COR-L47 (cell line): ENCODE measurements at regions not wholly inside any gene's neighbourhood (a gene's known extent, or its start where the extent isn't known, plus 50 kb on each side); places are given as distances from the start of the nearest gene placed in this dataset.
"Not testable (repeated sequence)": the region's sequence is repeated elsewhere in the genome, so short reads cannot be mapped to it uniquely, and the experiment has no call there.

Source experiments
- DNase-seq: peaks from one replicate; lab custom pipeline; 2025; lab: John Stamatoyannopoulos, UW

- no peak for DNase-seq
Measured at GRCh38 chr18:1668279-1668678, 763.6 kb downstream of the ADCYAP1 start.

- not testable (repeated sequence) for DNase-seq
Measured at GRCh38 chr18:1671710-1672109, 767.0 kb downstream of the ADCYAP1 start.

DNA sequence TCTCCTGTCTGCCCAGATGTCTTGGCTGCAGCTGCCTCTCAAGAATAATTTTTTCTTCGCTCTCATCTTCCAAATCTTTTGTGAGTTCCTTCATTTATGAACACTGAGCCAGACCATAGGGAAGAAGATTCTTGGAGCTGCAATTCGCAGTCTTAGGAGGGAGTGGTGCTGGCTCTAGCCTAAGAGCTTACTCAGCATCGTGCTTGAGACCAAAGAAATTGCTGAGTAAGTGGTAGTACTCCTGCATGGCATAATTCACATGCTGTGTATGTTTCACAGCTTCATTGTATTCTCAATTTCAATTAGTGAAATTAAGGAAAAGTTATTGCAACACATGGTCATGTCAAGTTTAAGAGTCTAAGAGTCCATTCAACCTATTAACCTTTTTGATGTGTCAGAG, 771.7 kb downstream of the ADCYAP1 start:
- DNase-seq = no peak

DNA sequence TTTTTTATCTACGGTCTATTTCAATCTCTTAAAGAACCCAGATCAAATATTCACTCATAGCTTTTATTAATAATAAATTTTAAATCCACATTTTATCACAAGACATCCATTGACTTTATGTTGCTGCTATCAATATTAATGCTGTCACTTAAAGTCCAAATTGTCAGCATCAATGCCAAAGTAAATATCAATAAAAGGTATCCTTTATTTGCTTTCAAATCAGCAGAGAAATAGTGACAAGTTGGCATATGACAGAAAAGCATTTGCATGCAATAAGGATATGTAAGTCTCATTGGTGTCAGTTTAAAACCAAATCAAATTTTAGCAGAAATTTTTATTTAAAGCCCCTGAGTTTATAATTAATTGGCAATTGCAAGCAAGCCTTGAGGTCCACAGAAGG, 775.4 kb downstream of the ADCYAP1 start:
- DNase-seq = no peak

DNA sequence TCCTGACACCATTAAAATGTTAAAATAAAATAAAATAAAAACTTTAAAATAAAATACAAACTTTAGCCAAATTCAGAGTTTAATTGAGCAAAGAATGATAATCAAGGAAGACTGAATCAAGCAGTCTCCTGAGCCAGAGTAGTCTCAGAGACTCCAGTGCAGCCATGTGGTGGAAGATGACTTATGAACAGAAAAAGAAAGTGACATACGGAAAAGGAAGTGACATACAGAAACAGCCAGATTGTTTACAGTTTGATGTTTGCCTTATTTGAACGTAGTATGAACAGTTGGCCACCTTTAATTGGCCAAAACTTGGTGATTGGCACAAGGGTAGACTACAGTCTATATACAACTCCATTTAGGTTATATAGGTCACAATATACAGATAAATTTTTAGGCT, 787.2 kb downstream of the ADCYAP1 start:
- DNase-seq = no peak

GRCh38 chr18:1708006-1708405, 803.3 kb downstream of the ADCYAP1 start:
- no peak for DNase-seq

GRCh38 chr18:1710114-1710513, 805.4 kb downstream of the ADCYAP1 start:
- no peak for DNase-seq

GRCh38 chr18:1732143-1732542, 827.5 kb downstream of the ADCYAP1 start:
- no peak for DNase-seq

DNA sequence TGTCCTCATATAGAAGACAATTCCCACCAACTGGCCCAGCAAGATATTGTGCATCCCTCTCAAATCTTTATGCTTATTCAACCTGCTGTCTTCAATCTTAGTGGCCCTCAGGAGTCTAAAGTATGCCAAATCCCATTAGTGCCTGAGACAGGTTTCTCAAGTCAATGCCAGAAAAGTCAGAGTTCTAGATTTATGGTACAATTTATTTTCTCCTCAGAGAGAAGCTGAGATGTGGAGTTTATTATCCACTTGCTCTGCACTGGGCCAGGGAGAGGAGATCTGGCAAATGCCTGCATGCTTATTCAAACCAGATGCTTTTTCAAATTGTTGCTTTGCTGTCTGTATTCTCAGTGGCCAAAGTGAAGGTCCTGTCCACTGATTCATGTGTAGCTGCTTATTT, 825.2 kb downstream of the METTL4 start:
- DNase-seq = no peak

- no peak for DNase-seq
Measured at GRCh38 chr18:1751249-1751648, 820.1 kb downstream of the METTL4 start.

DNA sequence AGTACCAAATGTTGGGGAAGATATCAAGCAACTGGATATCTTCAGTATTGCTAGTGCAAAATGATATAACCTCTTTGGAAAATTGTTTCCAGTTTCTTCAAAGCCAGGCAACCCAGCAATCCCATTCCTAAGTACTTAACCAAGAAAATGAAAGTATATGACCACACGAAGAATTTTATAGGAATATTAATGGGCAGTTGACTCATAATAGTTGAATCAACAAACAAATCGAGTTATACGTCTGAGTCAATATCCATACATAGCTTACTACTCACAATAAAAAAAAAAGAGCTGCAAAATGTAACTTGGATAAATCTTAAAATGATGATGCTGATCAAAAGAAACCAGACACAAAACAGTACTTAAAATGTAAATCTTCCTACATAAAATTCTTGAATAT, 810.4 kb downstream of the METTL4 start:
- DNase-seq = no peak

GRCh38 chr18:1774261-1774660, 797.0 kb downstream of the METTL4 start:
- no peak for DNase-seq

DNA sequence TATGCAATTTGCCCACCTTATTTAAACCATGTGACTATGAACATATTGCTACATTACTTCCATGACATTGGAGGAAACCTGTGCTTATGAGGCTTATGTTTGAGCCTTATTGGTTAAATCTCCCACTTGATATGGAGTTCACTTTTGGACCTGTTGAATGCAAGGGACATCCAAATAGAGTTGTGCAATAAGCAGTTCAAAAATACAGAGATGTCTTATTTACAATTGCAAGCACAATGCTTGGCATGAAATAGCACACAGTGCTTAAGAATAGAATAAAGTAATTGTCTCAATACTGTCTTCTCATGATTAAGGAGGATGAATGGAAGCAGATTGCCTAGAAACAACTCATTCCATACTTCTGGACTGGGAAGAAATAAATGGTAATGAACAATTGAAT, 793.5 kb downstream of the METTL4 start:
- DNase-seq = no peak

- DNase-seq = no peak
Measured at GRCh38 chr18:1778496-1779178, 792.7 kb downstream of the METTL4 start.

- peak; percentile 35 for DNase-seq
Measured at GRCh38 chr18:1779587-1779986, 791.7 kb downstream of the METTL4 start.

DNA sequence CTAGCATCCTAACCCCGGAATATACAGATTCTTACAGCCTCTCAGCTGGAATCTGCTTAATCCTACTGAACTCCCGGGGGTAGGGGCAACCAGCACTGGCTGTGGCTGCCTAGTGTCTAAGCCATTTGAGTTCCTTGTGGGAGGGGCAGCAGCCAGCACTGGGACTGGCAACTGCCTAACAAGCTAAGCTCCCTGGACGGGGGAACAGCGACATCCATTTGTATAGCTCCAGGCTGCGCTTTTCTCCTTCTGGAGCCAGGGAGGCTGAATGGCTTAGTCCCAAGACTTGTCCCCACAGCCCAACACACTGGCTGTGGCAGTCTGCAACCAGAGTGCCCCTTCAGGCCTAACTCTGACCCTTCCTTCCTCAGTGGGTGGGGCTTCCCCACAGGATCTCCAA, 787.2 kb downstream of the METTL4 start:
- no peak for DNase-seq

- DNase-seq = not testable (repeated sequence)
Measured at GRCh38 chr18:1785980-1786379, 785.3 kb downstream of the METTL4 start.

DNA sequence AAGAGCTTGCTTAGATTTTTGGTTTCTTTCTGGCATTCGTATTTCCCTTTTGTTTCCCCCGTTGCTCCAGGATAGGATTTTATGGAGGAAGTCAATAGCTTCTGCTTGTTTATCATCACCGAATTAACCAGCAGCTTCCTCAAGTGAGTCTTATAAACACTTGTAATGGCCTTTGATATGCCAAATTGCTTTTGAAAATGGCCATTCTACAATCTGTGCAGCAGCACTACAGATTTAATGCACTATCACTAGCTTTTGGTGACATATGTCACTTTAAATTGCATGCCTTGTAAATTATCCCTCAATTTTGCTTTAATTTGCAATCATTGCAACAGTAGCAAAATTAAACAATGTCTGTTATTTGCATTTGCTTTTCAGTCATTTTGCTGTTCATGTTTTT, 774.7 kb downstream of the METTL4 start:
- DNase-seq = no peak

DNA sequence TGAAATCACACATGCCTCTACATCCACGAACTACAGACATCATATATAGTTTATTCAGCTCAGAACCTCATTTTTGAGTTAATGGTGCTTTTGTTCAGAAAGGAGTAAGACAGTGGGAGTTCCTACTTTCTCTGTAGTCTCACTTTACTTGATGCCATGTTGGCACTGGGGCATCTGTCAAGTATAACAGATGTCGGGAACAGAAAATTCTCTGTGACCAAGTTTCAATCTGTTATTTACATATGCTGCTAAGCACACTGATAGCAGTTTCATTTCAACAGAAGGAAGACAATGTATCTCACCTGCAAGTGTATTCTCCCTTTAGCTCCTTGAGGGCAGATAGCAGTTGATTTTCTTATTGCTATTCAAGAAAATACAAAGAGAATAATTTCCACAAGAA, 774.1 kb downstream of the METTL4 start:
- no peak for DNase-seq

DNA sequence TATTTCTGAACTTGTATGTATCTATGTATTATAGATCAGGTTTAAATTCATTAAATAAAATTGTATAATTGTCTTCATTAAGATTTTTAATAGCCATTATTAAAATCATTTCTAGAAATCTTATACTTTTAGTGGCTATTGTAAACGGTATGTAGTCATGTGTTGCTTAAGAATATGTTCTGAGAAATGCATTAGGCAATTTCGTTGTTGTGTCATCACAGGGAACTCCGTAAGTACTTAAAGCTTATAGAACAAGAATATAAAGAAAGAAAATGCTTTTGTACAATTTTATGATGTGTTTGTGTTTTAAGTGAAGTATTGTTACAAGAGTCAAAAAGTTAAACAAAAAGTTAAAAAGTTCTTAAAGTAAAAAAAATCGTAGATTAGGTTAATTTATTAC, 765.8 kb downstream of the METTL4 start:
- no peak for DNase-seq

DNA sequence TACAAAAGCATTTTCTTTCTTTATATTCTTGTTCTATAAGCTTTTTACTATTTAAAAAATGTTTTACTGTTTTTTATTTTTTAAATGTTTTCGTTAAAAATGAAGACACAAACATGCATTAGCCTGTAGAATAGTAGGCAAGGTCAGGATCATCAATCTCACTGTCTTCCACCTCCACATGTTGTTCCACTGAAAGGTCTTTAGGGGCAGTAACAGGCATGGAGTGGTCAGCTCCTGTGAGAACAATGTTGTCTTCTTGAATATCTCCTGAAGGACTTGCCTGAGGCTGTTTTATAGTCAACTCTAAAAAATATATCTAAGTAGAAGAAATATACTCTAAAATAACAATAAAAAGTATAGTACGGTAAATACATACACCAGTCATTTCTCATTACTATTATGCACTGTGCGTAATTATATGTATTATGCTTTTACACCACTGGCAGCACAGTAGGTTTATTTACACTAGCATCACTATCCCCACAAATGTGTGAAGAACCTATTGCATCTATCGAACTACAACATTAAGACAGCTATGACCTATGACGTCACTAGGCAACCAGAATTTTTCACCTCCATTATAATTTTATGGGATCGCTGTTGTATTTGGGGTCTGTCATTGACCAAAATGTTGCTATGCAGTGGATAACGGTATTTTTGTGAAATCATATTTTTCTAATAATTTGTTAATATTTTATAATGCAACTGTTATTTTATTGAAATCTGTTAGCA, 764.3 kb downstream of the METTL4 start:
- no peak for DNase-seq

DNA sequence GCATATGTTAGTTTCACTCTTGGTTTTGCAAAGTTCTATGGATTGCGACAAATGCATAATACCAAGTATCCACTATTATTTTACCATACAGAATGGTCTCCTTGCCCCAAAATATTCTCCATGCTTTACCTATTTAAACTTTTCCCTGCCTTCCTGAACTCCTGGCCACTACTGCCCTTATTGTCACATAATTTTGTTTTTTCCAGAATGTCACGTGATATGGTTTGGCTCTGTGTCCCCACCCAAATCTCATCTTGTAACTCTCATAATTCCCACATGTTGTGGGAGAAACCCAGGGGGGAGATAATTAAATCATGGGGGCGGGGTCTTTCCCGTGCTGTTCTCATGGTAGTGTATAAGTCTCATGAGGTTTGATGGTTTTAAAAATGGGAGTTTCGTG, 760.0 kb downstream of the METTL4 start:
- no peak for DNase-seq

GRCh38 chr18:1825296-1825695, 746.0 kb downstream of the METTL4 start:
- DNase-seq = no peak

- no peak for DNase-seq
Measured at GRCh38 chr18:1840878-1841277, 730.4 kb downstream of the METTL4 start.
